Neural progenitor cell (in vitro differentiated cells): ENCODE measurements at regions not wholly inside any gene's neighbourhood (a gene's known extent, or its start where the extent isn't known, plus 50 kb on each side); places are given as distances from the start of the nearest gene placed in this dataset.

Experiments used
- CTCF ChIP-seq: fragments of 200-600 bp; sonication (generic); IDR thresholded peaks from 2 replicates; pipeline ENCODE4 v1.5.1; 2017; ENCODE audit warnings: antibody characterized with exemption, mild to moderate bottlenecking
- EZH2phosphoT487 ChIP-seq: fragments of 200-600 bp; sonication (generic); IDR thresholded peaks from 2 replicates; pipeline ENCODE4 v1.6.1; 2017; ENCODE audit warnings: antibody characterized with exemption

GRCh38 chr2:15845737-15846405, 94.5 kb upstream of the MYCN start:
- TF ChIP-seq EZH2phosphoT487 (no peak), CTCF (no peak)
